ENCODE measurements at regions not wholly inside any gene's neighbourhood (a gene's known extent, or its start where the extent isn't known, plus 50 kb on each side); places are given as distances from the start of the nearest gene placed in this dataset.

DNA sequence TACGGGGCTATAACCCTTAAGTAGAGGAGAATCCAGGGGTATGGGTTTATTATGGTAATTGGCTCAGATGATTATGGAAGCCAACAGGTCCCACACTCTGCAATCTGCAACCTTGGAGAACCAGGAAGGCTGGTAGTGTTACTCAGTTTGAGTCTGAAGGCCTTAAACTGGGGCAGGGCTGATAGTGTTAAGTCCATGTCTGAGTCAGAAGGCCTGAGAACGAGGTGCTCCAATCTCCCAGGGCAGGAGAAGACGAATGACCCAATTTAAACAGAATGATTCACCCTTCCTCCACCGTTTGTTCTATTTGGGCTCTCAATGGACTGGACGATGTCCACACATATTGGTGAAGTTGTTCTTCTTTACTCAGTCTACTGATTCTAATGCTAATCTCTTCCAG, 244.5 kb upstream of the PTER start:
- CTCF ChIA-PET: no interaction called here
- no peaks in the 10 kb centered on the region for H3K4me1 ChIP-seq
- WGBS (ENCODE audit: missing lambda C conversion rate): 20% methylated on average over 5 of the region's 5 CpGs
- H3K4me2 ChIP-seq: no peak overlapping the region
- H3K27ac ChIP-seq: no peak overlapping the region
- TF ChIP-seq, protein P1, sequence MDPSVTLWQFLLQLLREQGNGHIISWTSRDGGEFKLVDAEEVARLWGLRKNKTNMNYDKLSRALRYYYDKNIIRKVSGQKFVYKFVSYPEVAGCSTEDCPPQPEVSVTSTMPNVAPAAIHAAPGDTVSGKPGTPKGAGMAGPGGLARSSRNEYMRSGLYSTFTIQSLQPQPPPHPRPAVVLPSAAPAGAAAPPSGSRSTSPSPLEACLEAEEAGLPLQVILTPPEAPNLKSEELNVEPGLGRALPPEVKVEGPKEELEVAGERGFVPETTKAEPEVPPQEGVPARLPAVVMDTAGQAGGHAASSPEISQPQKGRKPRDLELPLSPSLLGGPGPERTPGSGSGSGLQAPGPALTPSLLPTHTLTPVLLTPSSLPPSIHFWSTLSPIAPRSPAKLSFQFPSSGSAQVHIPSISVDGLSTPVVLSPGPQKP (IDR thresholded peaks at IDR 0.05; ENCODE audit: low read depth, low read length): no peak
- DNase-seq (ENCODE audit: low read depth in 1 of 2, low spot score in 1 of 2) (no peak), FAIRE-seq (no peak), ATAC-seq (no peak)
- H3K9me3 ChIP-seq: no peaks in the 10 kb centered on the region
- no peak overlapping the region for H3K4me3 ChIP-seq
- POLR2A ChIA-PET: no interaction called here

DNA sequence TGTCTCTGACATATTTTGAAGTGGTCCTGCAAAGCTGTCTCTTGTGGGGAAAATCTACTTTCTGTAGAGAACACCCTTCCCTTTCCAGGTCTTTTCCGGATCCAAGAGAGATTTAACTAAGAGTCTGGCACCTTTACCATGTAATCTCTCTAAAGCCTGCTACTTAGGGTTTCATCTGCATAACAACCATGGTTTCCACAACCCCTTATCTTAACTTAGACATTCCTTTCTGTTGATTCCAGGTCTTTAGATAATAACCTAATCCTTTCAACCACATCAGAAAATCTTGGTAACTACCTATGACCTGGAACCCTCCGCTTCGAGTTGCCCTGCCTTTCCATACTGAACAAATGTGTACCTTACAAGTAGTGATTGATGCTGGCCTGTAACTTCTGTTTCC, 243.6 kb upstream of the PTER start:
- no peak for ATAC-seq
- ChIA-PET CTCF (no interaction called here), POLR2A (no interaction called here)
- H3K4me3 ChIP-seq: no peak overlapping the region
- no peak overlapping the region for H3K27ac ChIP-seq
- FAIRE-seq: no peak
- no peaks in the 10 kb centered on the region for H3K9me3 ChIP-seq
- 38% methylated on average over 3 of the region's 3 CpGs for WGBS (ENCODE audit: missing lambda C conversion rate)
- DNase-seq (ENCODE audit: low read depth in 1 of 2, low spot score in 1 of 2): no peak
- TF ChIP-seq NPAS2 (CRISPR knock-in tag; IDR thresholded peaks at IDR 0.05; ENCODE audit: borderline replicate concordance) (no peak), KDM5A (IDR thresholded peaks at IDR 0.05) (no peak), RCOR1 (IDR thresholded peaks at IDR 0.05; ENCODE audit: low read depth, low read length) (no peak), ZSCAN20 (CRISPR knock-in tag; IDR thresholded peaks at IDR 0.05) (no peak), JUN (IDR thresholded peaks at IDR 0.05) (no peak), BHLHE40 (IDR thresholded peaks at IDR 0.05; ENCODE audit: low read depth, low read length) (no peak), HOXB5 (CRISPR knock-in tag; IDR thresholded peaks at IDR 0.05) (no peak), MAZ (IDR thresholded peaks at IDR 0.05; ENCODE audit: borderline replicate concordance, low read depth, low read length) (no peak), MAFK (IDR thresholded peaks at IDR 0.05; ENCODE audit: partially characterized antibody) (no peak), TFCP2L1 (CRISPR knock-in tag; IDR thresholded peaks at IDR 0.05) (no peak), HDAC2 (IDR thresholded peaks at IDR 0.05) (no peak), EHF (CRISPR knock-in tag; IDR thresholded peaks at IDR 0.05) (no peak), CHD2 (IDR thresholded peaks at IDR 0.05; ENCODE audit: low read length, partially characterized antibody) (no peak), GATA3 (IDR thresholded peaks at IDR 0.05; ENCODE audit: borderline replicate concordance) (no peak), POLR2AphosphoS2 (conservative IDR thresholded peaks at IDR 0.05; ENCODE audit: low read length) (no peak), TP53 (CRISPR knock-in tag; IDR thresholded peaks at IDR 0.05) (no peak), KDM1A (IDR thresholded peaks at IDR 0.05; ENCODE audit: low read depth) (no peak), FOSB (CRISPR knock-in tag; IDR thresholded peaks at IDR 0.05) (no peak)
- TF ChIP-seq, protein P2, sequence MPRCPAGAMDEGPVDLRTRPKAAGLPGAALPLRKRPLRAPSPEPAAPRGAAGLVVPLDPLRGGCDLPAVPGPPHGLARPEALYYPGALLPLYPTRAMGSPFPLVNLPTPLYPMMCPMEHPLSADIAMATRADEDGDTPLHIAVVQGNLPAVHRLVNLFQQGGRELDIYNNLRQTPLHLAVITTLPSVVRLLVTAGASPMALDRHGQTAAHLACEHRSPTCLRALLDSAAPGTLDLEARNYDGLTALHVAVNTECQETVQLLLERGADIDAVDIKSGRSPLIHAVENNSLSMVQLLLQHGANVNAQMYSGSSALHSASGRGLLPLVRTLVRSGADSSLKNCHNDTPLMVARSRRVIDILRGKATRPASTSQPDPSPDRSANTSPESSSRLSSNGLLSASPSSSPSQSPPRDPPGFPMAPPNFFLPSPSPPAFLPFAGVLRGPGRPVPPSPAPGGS (IDR thresholded peaks at IDR 0.05): no peak
- TF ChIP-seq, protein P3, sequence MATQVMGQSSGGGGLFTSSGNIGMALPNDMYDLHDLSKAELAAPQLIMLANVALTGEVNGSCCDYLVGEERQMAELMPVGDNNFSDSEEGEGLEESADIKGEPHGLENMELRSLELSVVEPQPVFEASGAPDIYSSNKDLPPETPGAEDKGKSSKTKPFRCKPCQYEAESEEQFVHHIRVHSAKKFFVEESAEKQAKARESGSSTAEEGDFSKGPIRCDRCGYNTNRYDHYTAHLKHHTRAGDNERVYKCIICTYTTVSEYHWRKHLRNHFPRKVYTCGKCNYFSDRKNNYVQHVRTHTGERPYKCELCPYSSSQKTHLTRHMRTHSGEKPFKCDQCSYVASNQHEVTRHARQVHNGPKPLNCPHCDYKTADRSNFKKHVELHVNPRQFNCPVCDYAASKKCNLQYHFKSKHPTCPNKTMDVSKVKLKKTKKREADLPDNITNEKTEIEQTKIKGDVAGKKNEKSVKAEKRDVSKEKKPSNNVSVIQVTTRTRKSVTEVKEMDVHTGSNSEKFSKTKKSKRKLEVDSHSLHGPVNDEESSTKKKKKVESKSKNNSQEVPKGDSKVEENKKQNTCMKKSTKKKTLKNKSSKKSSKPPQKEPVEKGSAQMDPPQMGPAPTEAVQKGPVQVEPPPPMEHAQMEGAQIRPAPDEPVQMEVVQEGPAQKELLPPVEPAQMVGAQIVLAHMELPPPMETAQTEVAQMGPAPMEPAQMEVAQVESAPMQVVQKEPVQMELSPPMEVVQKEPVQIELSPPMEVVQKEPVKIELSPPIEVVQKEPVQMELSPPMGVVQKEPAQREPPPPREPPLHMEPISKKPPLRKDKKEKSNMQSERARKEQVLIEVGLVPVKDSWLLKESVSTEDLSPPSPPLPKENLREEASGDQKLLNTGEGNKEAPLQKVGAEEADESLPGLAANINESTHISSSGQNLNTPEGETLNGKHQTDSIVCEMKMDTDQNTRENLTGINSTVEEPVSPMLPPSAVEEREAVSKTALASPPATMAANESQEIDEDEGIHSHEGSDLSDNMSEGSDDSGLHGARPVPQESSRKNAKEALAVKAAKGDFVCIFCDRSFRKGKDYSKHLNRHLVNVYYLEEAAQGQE (IDR thresholded peaks at IDR 0.05): no peak
- H3K4me2 ChIP-seq: no peak overlapping the region
- H3K4me1 ChIP-seq: no peaks in the 10 kb centered on the region

Measured in A549 (cell line).